H1 (cell line): ENCODE measurements at regions not wholly inside any gene's neighbourhood (a gene's known extent, or its start where the extent isn't known, plus 50 kb on each side); places are given as distances from the start of the nearest gene placed in this dataset.

Source experiments
- ATF2 ChIP-seq: IDR thresholded peaks from 2 replicates; pipeline ENCODE4 v1.6.1; 2012; ENCODE audit warnings: low read length, inconsistent platforms
- BACH1 ChIP-seq: IDR thresholded peaks from 2 replicates; pipeline ENCODE4 v1.6.1; 2012; ENCODE audit warnings: low read length, improper control_type of control experiment
- CBX8 ChIP-seq: fragments of 300-800, 300-1000 bp; sonication (generic); IDR thresholded peaks from 2 replicates; pipeline ENCODE4 v1.7.1; 2016; ENCODE audit warnings: low read depth, low read length, borderline replicate concordance
- CHD2 ChIP-seq: IDR thresholded peaks from 2 replicates; pipeline ENCODE4 v1.6.1; 2012; ENCODE audit warnings: low read length, improper control_type of control experiment
- CTCF ChIP-seq, 3 experiments: IDR thresholded peaks; 1 replicate in 2 of 3; 2 replicates in 1 of 3; pipeline versions ENCODE4 v1.5.1 to v1.6.1; 2011; ENCODE audit warnings: low read length in 3 of 3, mild to moderate bottlenecking in 3 of 3, inconsistent platforms in 2 of 3, low read depth in 1 of 3, moderate library complexity in 1 of 3; ENCODE audit not compliant: insufficient read depth in 1 of 3; ENCODE audit errors: control extremely low read depth in 1 of 3
- E2F6 ChIP-seq: IDR thresholded peaks from 2 replicates; pipeline ENCODE4 v1.6.1; 2012; ENCODE audit warnings: inconsistent platforms
- EGR1 ChIP-seq: IDR thresholded peaks from 2 replicates; pipeline ENCODE4 v1.6.1; 2011; ENCODE audit warnings: low read depth, low read length, borderline replicate concordance
- GABPA ChIP-seq: IDR thresholded peaks from 2 replicates; pipeline ENCODE4 v1.6.1; 2011; ENCODE audit warnings: mild to moderate bottlenecking, low read length, moderate library complexity, borderline replicate concordance; ENCODE audit not compliant: insufficient read depth
- KDM1A ChIP-seq: fragments of 200-600, 300-600 bp; sonication (generic); IDR thresholded peaks from 2 replicates; pipeline ENCODE4 v1.7.1; 2016; ENCODE audit warnings: mild to moderate bottlenecking, low read length, borderline replicate concordance
- MAFK ChIP-seq: IDR thresholded peaks from 2 replicates; pipeline ENCODE4 v1.6.1; 2012; ENCODE audit warnings: low read depth, mild to moderate bottlenecking, improper control_type of control experiment, low read length
- MAX ChIP-seq: IDR thresholded peaks from 2 replicates; pipeline ENCODE4 v1.6.1; 2012; ENCODE audit warnings: inconsistent platforms
- NRF1 ChIP-seq: IDR thresholded peaks from 2 replicates; pipeline ENCODE4 v1.6.1; 2011; ENCODE audit warnings: mild to moderate bottlenecking, low read depth, low read length, improper control_type of control experiment
- POLR2A ChIP-seq, 2 experiments: IDR thresholded peaks; 1 replicate in 1 of 2; 2 replicates in 1 of 2; pipeline ENCODE4 v1.6.1; 2011; ENCODE audit warnings: low read depth in 2 of 2, low read length in 2 of 2, mild to moderate bottlenecking in 2 of 2; ENCODE audit errors: control extremely low read depth in 1 of 2
- POLR2AphosphoS5 ChIP-seq: IDR thresholded peaks from 2 replicates; pipeline ENCODE4 v1.6.1; 2011; ENCODE audit warnings: low read depth, low read length
- RAD21 ChIP-seq, 2 experiments: IDR thresholded peaks in 1 of 2; conservative IDR thresholded peaks in 1 of 2; 2 replicates each; pipeline ENCODE4 v1.6.1; 2011; ENCODE audit warnings: low read depth in 2 of 2, low read length in 2 of 2, improper control_type of control experiment in 1 of 2, inconsistent platforms in 1 of 2, mild to moderate bottlenecking in 1 of 2, moderate library complexity in 1 of 2
- SAP30 ChIP-seq: fragments of 300-600 bp; sonication (generic); IDR thresholded peaks from 2 replicates; pipeline ENCODE4 v1.7.1; 2012; ENCODE audit warnings: low read length, moderate library complexity, mild to moderate bottlenecking, inconsistent platforms; ENCODE audit not compliant: insufficient read depth, insufficient replicate concordance
- SIRT6 ChIP-seq: IDR thresholded peaks from one replicate; pipeline ENCODE4 v1.7.1; 2012; ENCODE audit warnings: low read length, inconsistent platforms
- TAF7 ChIP-seq: optimal IDR thresholded peaks from 2 replicates; pipeline ENCODE3; 2011; ENCODE audit warnings: low read depth, mild to moderate bottlenecking, inconsistent platforms, low read length, moderate library complexity, borderline replicate concordance
- YY1 ChIP-seq: IDR thresholded peaks from 2 replicates; pipeline ENCODE4 v1.6.1; 2011; ENCODE audit warnings: low read depth, mild to moderate bottlenecking, low read length

- TF ChIP-seq GABPA (no peak), POLR2AphosphoS5 (no peak), E2F6 (no peak), SAP30 (no peak), RAD21 (IDR thresholded peaks at IDR 0.05 in 1 of 2, conservative IDR thresholded peaks at IDR 0.05 in 1 of 2; ENCODE audit: low read depth in 2 of 2, low read length in 2 of 2) (no peak), MAFK (0 out of 2 replicates have a peak, but pooled peaks have one; percentile 39), YY1 (no peak), CTCF (IDR thresholded peaks at IDR 0.05; ENCODE audit: control extremely low read depth in 1 of 3, insufficient read depth in 1 of 3, low read depth in 1 of 3, low read length in 3 of 3) (no peak), BACH1 (no peak), ATF2 (peak; percentile 76), TAF7 (no peak), EGR1 (no peak), KDM1A (no peak), CHD2 (no peak), NRF1 (no peak), MAX (no peak), POLR2A (IDR thresholded peaks at IDR 0.05; ENCODE audit: control extremely low read depth in 1 of 2, low read depth in 2 of 2, low read length in 2 of 2) (no peak), SIRT6 (no peak), CBX8 (no peak)
These were observed 87.3 kb downstream of the PHLDA1 start (continued) for GRCh38 chr12:75944097-75944904.
